Body of pancreas (tissue), 4 donors: ENCODE measurements at regions not wholly inside any gene's neighbourhood (a gene's known extent, or its start where the extent isn't known, plus 50 kb on each side); places are given as distances from the start of the nearest gene placed in this dataset.

Source experiments
- ATAC-seq: fragments of 150-250 bp; one replicate; pipeline ENCODE4 v1.9.1; 2016
- DNase-seq, 4 donors: peaks; one replicate each; pipeline ENCODE4 v3.0.0-alpha.2; 2019
- H3K27ac ChIP-seq, 4 donors: fragments of 200-600 bp; sonication (generic); 1 replicate in 3 of 4; 2 replicates in 1 of 4; pipeline versions ENCODE4 v1.5.1 to v1.6.1; 2016 to 2019; ENCODE audit warnings: mild to moderate bottlenecking in 1 of 4, mixed read lengths in 1 of 4, moderate library complexity in 1 of 4
- H3K27me3 ChIP-seq, 2 donors: fragments of 200-600 bp; sonication (generic); one replicate each; pipeline ENCODE4 v1.6.0; 2016; ENCODE audit warnings: mild to moderate bottlenecking in 1 of 2
- H3K36me3 ChIP-seq, 2 donors: fragments of 200-600 bp; sonication (generic); replicated peaks in 1 of 2; 2 replicates each; pipeline ENCODE4 v1.5.1; 2016; ENCODE audit warnings: low read depth in 2 of 2; ENCODE audit not compliant: insufficient read depth in 1 of 2
- H3K4me1 ChIP-seq: fragments of 200-600 bp; sonication (generic); one replicate; pipeline ENCODE4 v1.6.0; 2016
- H3K4me3 ChIP-seq, 2 donors: fragments of 200-600 bp; sonication (generic); 1 replicate in 1 of 2; 2 replicates in 1 of 2; pipeline ENCODE4 v1.5.1; 2016 to 2019
- H3K9me3 ChIP-seq, 3 donors: fragments of 200-600 bp; sonication (generic); 1 replicate in 2 of 3; 2 replicates in 1 of 3; pipeline ENCODE4 v1.5.1; 2016
- CTCF ChIP-seq, 7 experiments: fragments of 450-650 bp in 4 of 7; fragments of 200-600 bp in 3 of 7; sonication (generic) in 3 of 7; IDR thresholded peaks; one replicate each; pipeline ENCODE4 v1.5.1; 2016 to 2019; ENCODE audit warnings: antibody characterized with exemption in 7 of 7
- POLR2A ChIP-seq, 3 donors: fragments of 450-650 bp; IDR thresholded peaks; one replicate each; pipeline ENCODE4 v1.6.1; 2016; ENCODE audit warnings: antibody characterized with exemption in 3 of 3, mild to moderate bottlenecking in 2 of 3
- WGBS, 2 donors: methylation state at CpG; one replicate each; pipeline ENCODE4 v1.1.5; 2017; 5-methylcytosine and 5-hydroxymethylcytosine counted together
- intact Hi-C: fragments of 100-400 bp; cut with DNase I; formaldehyde crosslinking; loops from one replicate; pipeline ENCODE4 v1.15.1; 2023

- intact Hi-C loops: no loop called here
- ATAC-seq: no peak
- H3K4me3 ChIP-seq: no peak overlapping the region
- no peak overlapping the region for H3K27ac ChIP-seq
- no peak for DNase-seq
- no peaks in the 10 kb centered on the region for H3K27me3 ChIP-seq
- H3K9me3 ChIP-seq: no peaks in the 10 kb centered on the region
- no peaks in the 10 kb centered on the region for H3K36me3 ChIP-seq
- H3K4me1 ChIP-seq: peaks cover 4% of the 10 kb centered on the region
- WGBS, 2 donors: 79 to 93% methylated on average over 2 of the region's 2 CpGs
- no peak for TF ChIP-seq CTCF (IDR thresholded peaks at IDR 0.05)
- TF ChIP-seq POLR2A (IDR thresholded peaks at IDR 0.05): no peak
These were observed 156.1 kb upstream of the ANKRD55 start for GRCh38 chr5:56389261-56389660.

- Histone ChIP-seq H3K36me3 (no peaks in the 10 kb centered on the region), H3K4me1 (peaks cover 4% of the 10 kb centered on the region), H3K4me3 (no peak overlapping the region), H3K27ac (no peak overlapping the region), H3K9me3 (no peaks in the 10 kb centered on the region), H3K27me3 (no peaks in the 10 kb centered on the region)
- ATAC-seq: no peak
- 91 to 100% methylated on average over 1 of the region's 1 CpG for WGBS, 2 donors
- intact Hi-C loops: no loop called here
- DNase-seq: no peak
- TF ChIP-seq POLR2A (IDR thresholded peaks at IDR 0.05): no peak
- no peak for TF ChIP-seq CTCF (IDR thresholded peaks at IDR 0.05)
These were observed 155.3 kb upstream of the ANKRD55 start for GRCh38 chr5:56388229-56388985.

- no peak for ATAC-seq
- no peak for TF ChIP-seq POLR2A (IDR thresholded peaks at IDR 0.05)
- TF ChIP-seq CTCF (IDR thresholded peaks at IDR 0.05): no peak
- peaks cover 4% of the 10 kb centered on the region for H3K4me1 ChIP-seq
- H3K36me3 ChIP-seq: no peaks in the 10 kb centered on the region
- no peak overlapping the region for H3K4me3 ChIP-seq
- no peak for DNase-seq
- no peaks in the 10 kb centered on the region for H3K9me3 ChIP-seq
- no peak overlapping the region for H3K27ac ChIP-seq
- intact Hi-C loops: no loop called here
- 46 to 53% methylated on average over 2 of the region's 2 CpGs for WGBS, 2 donors
- no peaks in the 10 kb centered on the region for H3K27me3 ChIP-seq
These were observed 152.9 kb upstream of the ANKRD55 start for GRCh38 chr5:56386046-56386445.

DNA sequence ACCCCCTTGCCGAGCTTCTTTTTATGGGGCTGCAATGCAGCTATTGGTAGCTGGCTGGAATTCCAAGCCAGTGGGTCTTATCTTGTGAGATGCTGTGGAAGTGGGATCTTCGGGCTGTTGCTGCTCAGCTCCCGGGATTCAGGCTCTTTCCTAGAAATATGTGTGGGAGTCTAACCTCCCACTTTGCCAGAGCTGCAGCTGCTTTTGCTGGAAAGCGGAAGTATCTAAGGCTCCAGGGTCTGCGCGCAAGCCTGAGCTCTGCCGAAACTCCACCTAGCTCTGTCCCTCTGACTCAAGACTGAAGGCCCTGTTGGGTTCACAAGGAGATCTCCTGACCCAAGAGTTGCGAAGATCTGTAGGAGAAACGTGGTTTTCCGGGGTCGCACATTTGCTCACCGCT, 151.1 kb upstream of the ANKRD55 start:
- Histone ChIP-seq H3K4me1 (peaks cover 4% of the 10 kb centered on the region), H3K36me3 (no peaks in the 10 kb centered on the region), H3K9me3 (no peaks in the 10 kb centered on the region), H3K27ac (no peak overlapping the region), H3K27me3 (no peaks in the 10 kb centered on the region), H3K4me3 (no peak overlapping the region)
- no peak for ATAC-seq
- intact Hi-C loops: no loop called here
- no peak for TF ChIP-seq CTCF (IDR thresholded peaks at IDR 0.05)
- TF ChIP-seq POLR2A (IDR thresholded peaks at IDR 0.05): no peak
- 76 to 98% methylated on average over 5 to 12 of the region's 12 CpGs for WGBS, 2 donors
- DNase-seq: no peak

DNA sequence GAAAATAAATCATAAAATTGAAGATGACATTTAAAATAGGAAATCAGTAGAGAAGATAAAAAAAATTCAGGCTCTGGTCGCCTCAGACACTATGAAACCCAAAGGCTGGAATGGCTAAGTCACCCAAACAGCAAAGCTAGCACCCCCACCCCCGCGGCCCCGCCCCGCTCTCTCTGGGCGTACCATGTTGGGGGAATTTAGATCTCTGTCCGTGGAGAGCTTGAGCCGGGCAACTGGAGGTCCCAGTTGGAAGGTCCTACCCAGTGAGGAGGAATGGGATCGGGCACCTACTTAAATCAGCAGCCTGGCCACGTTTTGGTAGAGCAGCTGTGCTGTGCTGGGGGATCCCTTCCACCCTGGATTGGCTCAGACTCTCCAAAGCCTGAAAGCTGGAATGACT, 150.6 kb upstream of the ANKRD55 start:
- intact Hi-C loops: no loop called here
- 94 to 96% methylated on average over 9 to 10 of the region's 10 CpGs for WGBS, 2 donors
- ATAC-seq: no peak
- H3K27ac ChIP-seq: no peak overlapping the region
- no peaks in the 10 kb centered on the region for H3K36me3 ChIP-seq
- no peak for DNase-seq
- no peaks in the 10 kb centered on the region for H3K27me3 ChIP-seq
- TF ChIP-seq CTCF (IDR thresholded peaks at IDR 0.05): no peak
- no peak for TF ChIP-seq POLR2A (IDR thresholded peaks at IDR 0.05)
- H3K9me3 ChIP-seq: no peaks in the 10 kb centered on the region
- H3K4me1 ChIP-seq: peaks cover 4% of the 10 kb centered on the region
- H3K4me3 ChIP-seq: no peak overlapping the region
